NCI-H526 (cell line): ENCODE measurements at regions not wholly inside any gene's neighbourhood (a gene's known extent, or its start where the extent isn't known, plus 50 kb on each side); places are given as distances from the start of the nearest gene placed in this dataset.
"Not testable (repeated sequence)": the region's sequence is repeated elsewhere in the genome, so short reads cannot be mapped to it uniquely, and the experiment has no call there.

Experiments used
- DNase-seq, 2 experiments: peaks; one replicate each; lab custom pipeline; 2025; lab: John Stamatoyannopoulos, UW

GRCh38 chr14:34097644-34098043 lies 146.8 kb upstream of the EGLN3 start:
- DNase-seq: no peak

- DNase-seq: no peak
These were observed 143.5 kb upstream of the EGLN3 start for GRCh38 chr14:34094384-34094783.

GRCh38 chr14:34093883-34094282 lies 143.0 kb upstream of the EGLN3 start:
- no peak for DNase-seq

- DNase-seq: no peak
These were observed 139.6 kb upstream of the EGLN3 start for GRCh38 chr14:34090451-34090850.

GRCh38 chr14:34088914-34089313 lies 138.0 kb upstream of the EGLN3 start:
- DNase-seq: no peak

- DNase-seq: no peak
These were observed 136.7 kb upstream of the EGLN3 start for GRCh38 chr14:34087571-34087970.

- DNase-seq: no peak
These were observed 135.4 kb upstream of the EGLN3 start for GRCh38 chr14:34086223-34086757.

- DNase-seq: no peak
These were observed 134.8 kb upstream of the EGLN3 start for GRCh38 chr14:34085695-34086094.

- DNase-seq: peak; percentile 29 to 45
These were observed 130.8 kb upstream of the EGLN3 start for GRCh38 chr14:34081576-34082136.

DNA sequence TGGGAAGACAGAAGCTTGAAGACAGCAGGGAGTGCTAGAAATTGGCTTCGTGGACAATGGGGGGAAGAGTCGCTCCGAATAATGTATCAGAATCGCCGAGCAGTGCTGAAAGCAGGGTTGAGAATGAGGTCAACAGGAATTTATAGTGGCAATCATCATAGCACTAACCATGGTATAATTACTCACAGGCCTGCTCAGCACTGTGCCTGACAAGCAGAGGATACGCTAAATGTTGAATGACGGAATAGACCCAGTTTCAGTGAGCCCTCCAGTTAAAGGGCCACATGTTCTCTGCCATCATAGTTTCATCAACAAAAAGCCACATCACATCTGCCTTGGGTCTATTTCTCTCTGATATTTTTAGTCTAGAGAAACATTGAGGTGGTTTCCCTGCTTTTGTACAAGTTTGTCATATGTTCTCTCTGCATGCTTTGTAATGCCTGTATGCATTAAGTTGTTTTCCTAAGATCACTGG lies 130.3 kb upstream of the EGLN3 start:
- no peak for DNase-seq

DNA sequence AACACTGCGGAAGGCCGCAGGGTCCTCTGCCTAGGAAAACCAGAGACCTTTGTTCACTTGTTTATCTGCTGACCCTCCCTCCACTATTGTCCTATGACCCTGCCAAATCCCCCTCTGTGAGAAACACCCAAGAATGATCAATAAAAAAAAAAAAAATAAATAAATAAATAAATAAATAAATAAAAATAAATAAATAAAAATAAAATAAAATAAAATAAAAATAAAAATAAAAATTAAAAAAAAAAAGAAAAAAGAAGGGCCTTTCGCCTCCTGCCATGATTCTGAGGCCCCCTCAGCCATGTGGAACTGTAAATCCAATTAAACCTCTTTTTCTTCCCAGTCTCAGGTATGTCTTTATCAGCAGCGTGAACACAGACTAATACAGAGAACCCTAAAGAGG lies 128.8 kb upstream of the EGLN3 start:
- DNase-seq: not testable (repeated sequence)

GRCh38 chr14:34078117-34078743 lies 127.4 kb upstream of the EGLN3 start:
- no peak for DNase-seq

DNA sequence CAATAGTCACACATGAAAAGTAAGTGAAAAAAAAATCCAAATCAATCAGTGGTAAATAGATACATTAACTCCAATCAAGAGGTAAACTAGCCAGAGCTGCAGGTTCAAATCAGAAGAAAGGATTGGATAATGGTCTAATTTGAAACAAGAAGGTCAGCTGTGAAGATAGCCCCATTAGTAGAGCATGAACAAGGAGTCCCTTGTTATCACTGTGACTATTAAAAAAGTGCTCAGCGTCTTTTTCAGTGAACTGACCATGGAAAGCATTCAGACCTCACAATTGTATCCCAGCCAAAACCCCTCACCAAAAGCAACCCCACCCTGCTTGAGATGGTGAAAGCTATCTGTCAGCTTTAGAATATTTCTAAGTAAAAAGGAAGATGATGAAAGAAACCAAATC lies 125.0 kb upstream of the EGLN3 start:
- no peak for DNase-seq

GRCh38 chr14:34075042-34075744 lies 124.3 kb upstream of the EGLN3 start:
- DNase-seq: no peak

GRCh38 chr14:34072921-34073320 lies 122.0 kb upstream of the EGLN3 start:
- DNase-seq: no peak

- no peak for DNase-seq
These were observed 121.5 kb upstream of the EGLN3 start for GRCh38 chr14:34072401-34072800.

DNA sequence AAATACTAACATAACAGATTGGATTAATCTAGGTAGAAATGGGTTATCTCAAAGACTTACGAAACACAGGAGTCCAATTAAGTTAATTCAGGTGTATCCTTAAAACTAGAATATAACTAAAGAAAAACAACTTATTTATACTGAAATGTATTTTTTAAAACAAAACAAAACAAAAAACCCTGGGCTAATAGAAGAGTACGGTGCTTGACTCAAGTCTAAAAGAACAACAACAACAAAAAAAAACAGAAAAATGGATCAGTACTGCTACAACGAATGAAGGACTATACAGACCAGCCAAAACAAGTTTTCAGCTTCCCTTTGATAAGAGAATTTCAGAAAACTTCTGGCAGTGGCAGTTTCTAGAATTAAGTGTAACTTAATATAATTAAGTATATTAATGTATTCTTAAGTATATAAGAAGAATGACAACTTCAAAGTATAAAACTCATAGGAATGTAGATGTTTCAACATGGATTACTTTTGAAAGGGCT lies 120.1 kb upstream of the EGLN3 start:
- no peak for DNase-seq

- DNase-seq: no peak
These were observed 119.1 kb upstream of the EGLN3 start for GRCh38 chr14:34069854-34070582.

- no peak for DNase-seq
These were observed 116.7 kb upstream of the EGLN3 start for GRCh38 chr14:34067587-34067986.

GRCh38 chr14:34065690-34066391 lies 115.0 kb upstream of the EGLN3 start:
- no peak for DNase-seq

DNA sequence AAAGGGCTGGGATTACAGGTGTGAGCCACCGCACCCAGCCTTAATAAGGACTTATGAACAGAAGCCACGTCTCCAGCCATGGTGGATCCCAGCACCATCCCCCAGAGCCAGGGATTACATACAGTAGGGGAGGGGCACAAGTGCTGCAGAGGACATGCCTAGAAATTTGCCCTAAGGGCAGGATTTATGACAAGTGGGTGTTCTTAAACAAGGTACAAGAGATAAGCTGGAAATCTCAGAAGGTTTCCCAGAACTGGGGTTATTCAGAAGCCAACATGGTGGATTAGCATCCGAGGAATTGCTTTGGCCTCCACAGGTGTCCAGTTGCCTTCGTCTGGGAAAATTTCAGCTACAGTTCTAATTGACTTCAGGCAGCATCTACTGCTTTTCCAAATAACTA lies 114.4 kb upstream of the EGLN3 start:
- no peak for DNase-seq

DNA sequence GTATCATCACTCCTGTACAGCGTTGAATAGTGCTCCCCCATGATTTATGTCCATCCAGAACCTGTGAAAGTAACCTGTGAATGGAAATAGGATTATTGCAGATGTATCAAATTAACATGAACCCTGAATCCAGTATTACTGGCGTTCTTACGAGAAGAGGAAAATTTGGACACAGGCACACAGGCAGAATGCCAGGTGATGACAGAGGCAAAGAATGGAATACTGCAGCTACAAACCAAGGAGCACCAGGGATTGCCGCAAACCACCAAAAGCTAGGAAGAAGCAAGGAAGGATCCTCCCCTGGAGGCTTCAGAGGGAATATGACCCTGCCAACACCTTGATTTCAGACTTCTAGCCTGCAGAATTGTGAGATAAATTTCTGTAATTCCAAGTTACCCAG lies 113.5 kb upstream of the EGLN3 start:
- DNase-seq: no peak
